ENCODE measurements at regions not wholly inside any gene's neighbourhood (a gene's known extent, or its start where the extent isn't known, plus 50 kb on each side); places are given as distances from the start of the nearest gene placed in this dataset.

DNA sequence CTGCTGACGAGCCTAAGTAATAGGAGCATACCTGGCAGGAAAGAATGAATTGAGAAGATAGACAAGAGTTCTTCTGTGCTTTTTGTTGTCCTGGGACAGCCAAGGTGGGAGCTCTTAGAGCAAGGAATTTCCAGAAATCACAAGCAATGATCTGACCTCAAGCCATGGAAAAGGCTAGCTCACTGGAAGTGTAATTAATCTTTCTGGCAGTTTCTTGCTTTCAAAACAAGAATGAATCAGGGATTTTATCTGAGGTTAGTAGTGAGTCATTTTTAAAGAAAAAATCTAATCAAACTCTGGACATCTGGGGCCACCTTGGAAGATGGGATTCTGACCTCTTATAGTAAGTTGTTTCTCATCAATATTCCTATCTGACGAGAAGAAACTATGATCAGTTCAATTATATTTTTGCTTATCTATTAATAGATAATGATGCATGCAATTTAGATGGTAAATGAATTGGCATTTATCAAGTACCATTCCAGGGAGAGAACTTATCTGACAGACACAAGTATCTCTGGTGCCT, 98.0 kb downstream of the ADCYAP1 start:
- TF ChIP-seq, protein P1, sequence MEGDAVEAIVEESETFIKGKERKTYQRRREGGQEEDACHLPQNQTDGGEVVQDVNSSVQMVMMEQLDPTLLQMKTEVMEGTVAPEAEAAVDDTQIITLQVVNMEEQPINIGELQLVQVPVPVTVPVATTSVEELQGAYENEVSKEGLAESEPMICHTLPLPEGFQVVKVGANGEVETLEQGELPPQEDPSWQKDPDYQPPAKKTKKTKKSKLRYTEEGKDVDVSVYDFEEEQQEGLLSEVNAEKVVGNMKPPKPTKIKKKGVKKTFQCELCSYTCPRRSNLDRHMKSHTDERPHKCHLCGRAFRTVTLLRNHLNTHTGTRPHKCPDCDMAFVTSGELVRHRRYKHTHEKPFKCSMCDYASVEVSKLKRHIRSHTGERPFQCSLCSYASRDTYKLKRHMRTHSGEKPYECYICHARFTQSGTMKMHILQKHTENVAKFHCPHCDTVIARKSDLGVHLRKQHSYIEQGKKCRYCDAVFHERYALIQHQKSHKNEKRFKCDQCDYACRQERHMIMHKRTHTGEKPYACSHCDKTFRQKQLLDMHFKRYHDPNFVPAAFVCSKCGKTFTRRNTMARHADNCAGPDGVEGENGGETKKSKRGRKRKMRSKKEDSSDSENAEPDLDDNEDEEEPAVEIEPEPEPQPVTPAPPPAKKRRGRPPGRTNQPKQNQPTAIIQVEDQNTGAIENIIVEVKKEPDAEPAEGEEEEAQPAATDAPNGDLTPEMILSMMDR (IDR thresholded peaks at IDR 0.05): no peak
- TF ChIP-seq POLR2AphosphoS5 (IDR thresholded peaks at IDR 0.05): no peak
- no peak for TF ChIP-seq EP300 (IDR thresholded peaks at IDR 0.05)

Measured in stomach (tissue), 4 donors.